DND-41 (cell line): ENCODE measurements at regions not wholly inside any gene's neighbourhood (a gene's known extent, or its start where the extent isn't known, plus 50 kb on each side); places are given as distances from the start of the nearest gene placed in this dataset.
"Not testable (repeated sequence)": the region's sequence is repeated elsewhere in the genome, so short reads cannot be mapped to it uniquely, and the experiment has no call there.

Source experiments
- ATAC-seq: fragments of 200-7000 bp; cut with Tn5 transposase; 3 replicates; pipeline ENCODE4 v1.9.1; 2021; ENCODE audit warnings: low read depth; ENCODE audit not compliant: insufficient read depth
- DNase-seq: peaks from one replicate; pipeline ENCODE4 v3.0.0-alpha.2; 2020
- H2AFZ ChIP-seq: 2 replicates; pipeline ENCODE4 v1.6.0; 2012; ENCODE audit warnings: low read depth, low read length
- H3K27ac ChIP-seq: 2 replicates; pipeline ENCODE4 v1.5.1; 2012; ENCODE audit warnings: low read length, inconsistent platforms
- H3K27me3 ChIP-seq: fragments of 200-600 bp; sonication (generic); 2 replicates; pipeline ENCODE4 v1.6.0; 2012; ENCODE audit warnings: low read length, mild to moderate bottlenecking, inconsistent platforms; ENCODE audit not compliant: insufficient read depth, poor library complexity
- H3K36me3 ChIP-seq: 2 replicates; pipeline ENCODE4 v1.5.1; 2012; ENCODE audit warnings: low read length, inconsistent platforms; ENCODE audit not compliant: insufficient read depth
- H3K4me1 ChIP-seq: 2 replicates; pipeline ENCODE4 v1.5.1; 2012; ENCODE audit warnings: mild to moderate bottlenecking, low read length; ENCODE audit not compliant: insufficient read depth
- H3K4me2 ChIP-seq: 2 replicates; pipeline ENCODE4 v1.6.0; 2012; ENCODE audit warnings: mild to moderate bottlenecking, moderate library complexity, low read length, inconsistent platforms; ENCODE audit not compliant: insufficient read depth
- H3K4me3 ChIP-seq, 2 experiments: fragments of 200-600 bp in 1 of 2; shearing (Covaris generic) in 1 of 2; 2 replicates each; pipeline ENCODE4 v1.5.1; 2012 to 2016; ENCODE audit warnings: inconsistent platforms in 2 of 2, low read length in 2 of 2, mild to moderate bottlenecking in 2 of 2, low read depth in 1 of 2, moderate library complexity in 1 of 2
- H3K79me2 ChIP-seq: 2 replicates; pipeline ENCODE4 v1.6.0; 2012; ENCODE audit warnings: low read length, inconsistent platforms; ENCODE audit not compliant: insufficient read depth
- H3K9ac ChIP-seq: 2 replicates; pipeline ENCODE4 v1.6.0; 2012; ENCODE audit warnings: low read depth, mild to moderate bottlenecking, inconsistent platforms, low read length, moderate library complexity
- H3K9me3 ChIP-seq: 2 replicates; pipeline ENCODE4 v1.5.1; 2012; ENCODE audit warnings: low read length, moderate library complexity, mild to moderate bottlenecking, inconsistent platforms; ENCODE audit not compliant: insufficient read depth, severe bottlenecking
- H4K20me1 ChIP-seq: 2 replicates; pipeline ENCODE4 v1.6.0; 2012; ENCODE audit warnings: low read length; ENCODE audit not compliant: insufficient read depth
- EZH2 ChIP-seq: IDR thresholded peaks from 3 replicates; pipeline ENCODE4 v1.6.1; 2012; ENCODE audit warnings: borderline replicate concordance, low read depth, mild to moderate bottlenecking, moderate library complexity, low read length, inconsistent platforms; ENCODE audit not compliant: severe bottlenecking
- TF ChIP-seq, protein P1 (sequence below): IDR thresholded peaks from 2 replicates; pipeline ENCODE4 v1.5.1; 2012; ENCODE audit warnings: borderline replicate concordance, low read length, moderate library complexity, mild to moderate bottlenecking; ENCODE audit not compliant: poor library complexity, severe bottlenecking; ENCODE audit errors: extremely low read depth

DNA sequence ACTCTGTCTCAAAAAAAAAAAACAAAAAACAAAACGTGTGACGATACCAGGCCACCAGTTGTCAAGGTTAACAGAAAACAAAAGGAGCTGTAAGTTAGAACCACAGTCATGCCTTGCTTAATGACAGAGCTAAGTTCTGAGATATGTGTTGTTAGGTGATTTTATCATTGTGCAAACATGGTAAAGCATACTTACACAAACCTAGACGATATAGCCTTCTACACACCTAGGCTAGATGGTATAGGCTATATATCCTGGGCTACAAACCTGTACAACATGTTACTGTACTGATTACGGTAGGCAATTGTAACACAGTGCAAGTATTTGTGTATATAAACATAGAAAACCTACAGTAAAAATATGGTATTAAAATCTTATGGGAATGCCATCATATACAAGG lies 564.2 kb downstream of the HTR7 start:
- no peaks in the 10 kb centered on the region for H3K36me3 ChIP-seq
- no peak overlapping the region for H3K4me2 ChIP-seq
- H3K4me1 ChIP-seq = no peaks in the 10 kb centered on the region
- H3K4me3 ChIP-seq = no peak overlapping the region
- no peak overlapping the region for H2AFZ ChIP-seq
- DNase-seq (no peak), ATAC-seq (no peak)
- H3K79me2 ChIP-seq = no peaks in the 10 kb centered on the region
- TF ChIP-seq, protein P1, sequence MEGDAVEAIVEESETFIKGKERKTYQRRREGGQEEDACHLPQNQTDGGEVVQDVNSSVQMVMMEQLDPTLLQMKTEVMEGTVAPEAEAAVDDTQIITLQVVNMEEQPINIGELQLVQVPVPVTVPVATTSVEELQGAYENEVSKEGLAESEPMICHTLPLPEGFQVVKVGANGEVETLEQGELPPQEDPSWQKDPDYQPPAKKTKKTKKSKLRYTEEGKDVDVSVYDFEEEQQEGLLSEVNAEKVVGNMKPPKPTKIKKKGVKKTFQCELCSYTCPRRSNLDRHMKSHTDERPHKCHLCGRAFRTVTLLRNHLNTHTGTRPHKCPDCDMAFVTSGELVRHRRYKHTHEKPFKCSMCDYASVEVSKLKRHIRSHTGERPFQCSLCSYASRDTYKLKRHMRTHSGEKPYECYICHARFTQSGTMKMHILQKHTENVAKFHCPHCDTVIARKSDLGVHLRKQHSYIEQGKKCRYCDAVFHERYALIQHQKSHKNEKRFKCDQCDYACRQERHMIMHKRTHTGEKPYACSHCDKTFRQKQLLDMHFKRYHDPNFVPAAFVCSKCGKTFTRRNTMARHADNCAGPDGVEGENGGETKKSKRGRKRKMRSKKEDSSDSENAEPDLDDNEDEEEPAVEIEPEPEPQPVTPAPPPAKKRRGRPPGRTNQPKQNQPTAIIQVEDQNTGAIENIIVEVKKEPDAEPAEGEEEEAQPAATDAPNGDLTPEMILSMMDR = no peak
- no peak for TF ChIP-seq EZH2
- H3K9me3 ChIP-seq = no peaks in the 10 kb centered on the region
- no peaks in the 10 kb centered on the region for H4K20me1 ChIP-seq
- H3K27ac ChIP-seq = no peak overlapping the region
- H3K9ac ChIP-seq = no peak overlapping the region
- peaks cover 6% of the 10 kb centered on the region for H3K27me3 ChIP-seq

DNA sequence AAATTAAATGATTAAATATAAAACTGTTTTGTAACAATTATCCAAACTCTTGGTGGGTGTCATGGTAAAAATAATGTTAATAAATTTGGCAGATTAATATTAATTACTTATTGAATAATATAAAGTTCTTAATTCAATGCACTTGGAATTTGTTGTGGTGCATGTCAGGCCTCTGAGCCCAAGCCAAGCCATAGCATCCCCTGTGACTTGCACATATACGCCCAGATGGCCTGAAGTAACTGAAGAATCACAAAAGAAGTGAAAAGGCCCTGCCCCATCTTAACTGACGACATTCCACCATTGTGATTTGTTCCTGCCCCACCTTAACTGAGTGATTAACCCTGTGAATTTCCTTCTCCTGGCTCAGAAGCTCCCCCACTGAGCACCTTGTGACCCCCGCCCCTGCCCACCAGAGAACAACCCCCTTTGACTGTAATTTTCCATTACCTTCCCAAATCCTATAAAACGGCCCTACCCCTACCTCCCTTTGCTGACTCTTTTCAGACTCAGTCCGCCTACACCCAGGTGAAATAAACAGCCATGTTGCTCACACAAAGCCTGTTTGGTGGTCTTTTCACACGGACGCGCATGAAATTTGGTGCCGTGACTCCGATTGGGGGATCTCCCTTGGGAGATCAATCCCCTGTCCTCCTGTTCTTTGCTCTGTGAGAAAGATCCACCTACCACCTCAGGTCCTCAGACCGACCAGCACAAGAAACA lies 562.9 kb downstream of the HTR7 start:
- not testable (repeated sequence) for H4K20me1 ChIP-seq, DNase-seq, H2AFZ ChIP-seq, H3K27ac ChIP-seq, ATAC-seq, H3K4me2 ChIP-seq, H3K9me3 ChIP-seq, H3K4me1 ChIP-seq, H3K4me3 ChIP-seq, H3K27me3 ChIP-seq, H3K79me2 ChIP-seq, H3K36me3 ChIP-seq, H3K9ac ChIP-seq

DNA sequence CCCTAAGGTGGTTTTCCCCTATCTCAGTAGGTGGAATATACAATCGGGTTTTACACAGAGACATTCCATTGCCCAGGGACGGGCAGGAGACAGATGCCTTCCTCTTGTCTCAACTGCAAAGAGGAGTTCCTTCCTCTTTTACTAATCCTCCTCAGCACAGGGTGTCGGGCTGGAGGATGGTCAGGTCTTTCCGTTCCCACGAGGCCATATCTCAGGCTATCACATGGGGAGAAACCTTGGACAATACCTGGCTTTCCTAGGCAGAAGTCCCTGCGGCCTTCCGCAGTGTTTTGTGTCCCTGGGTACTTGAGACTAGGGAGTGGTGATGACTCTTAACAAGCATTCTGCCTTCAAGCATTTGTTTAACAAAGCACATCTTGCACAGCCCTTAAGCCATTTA lies 555.8 kb downstream of the HTR7 start:
- not testable (repeated sequence) for DNase-seq, H2AFZ ChIP-seq, H3K79me2 ChIP-seq, H3K36me3 ChIP-seq, H3K9ac ChIP-seq, H3K4me1 ChIP-seq, H4K20me1 ChIP-seq, H3K4me3 ChIP-seq, ATAC-seq, H3K4me2 ChIP-seq, H3K9me3 ChIP-seq, H3K27ac ChIP-seq, H3K27me3 ChIP-seq

DNA sequence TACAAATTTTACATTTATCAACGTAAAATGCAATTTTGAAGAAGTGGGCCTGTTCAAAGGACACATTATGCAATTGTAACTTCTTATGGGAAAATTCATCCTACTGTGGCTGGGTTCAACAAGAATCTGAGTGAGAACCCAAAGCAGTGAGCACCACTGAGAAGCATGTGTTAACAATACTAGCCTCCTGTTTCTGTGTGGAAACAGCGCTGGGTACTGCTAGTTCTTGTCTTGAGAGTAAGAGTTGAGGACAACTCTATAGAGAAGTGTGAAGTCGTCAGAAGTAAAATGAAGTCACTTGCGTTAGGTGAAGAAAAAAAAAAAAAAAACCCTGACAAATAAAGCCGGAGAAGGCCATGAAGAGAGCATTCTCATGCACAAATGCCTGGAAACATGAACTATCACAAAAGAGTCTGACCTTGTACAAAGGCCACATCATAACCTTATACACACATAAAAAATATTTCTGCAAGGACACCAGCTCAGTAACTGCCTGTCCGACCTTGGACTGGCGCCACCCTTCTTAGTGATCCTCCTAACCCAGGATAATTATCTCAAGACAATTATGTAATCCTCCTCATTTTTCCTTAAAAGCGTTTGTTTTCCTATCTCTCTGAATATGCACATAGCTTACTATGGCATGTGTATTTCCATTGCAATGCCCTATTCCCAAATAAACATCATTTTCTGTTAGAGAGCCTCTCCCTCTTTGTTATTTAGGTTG lies 554.9 kb downstream of the HTR7 start:
- H3K9me3 ChIP-seq = no peaks in the 10 kb centered on the region
- H2AFZ ChIP-seq = no peak overlapping the region
- H3K4me2 ChIP-seq = no peak overlapping the region
- no peaks in the 10 kb centered on the region for H3K4me1 ChIP-seq
- no peaks in the 10 kb centered on the region for H4K20me1 ChIP-seq
- no peak overlapping the region for H3K4me3 ChIP-seq
- DNase-seq (no peak), ATAC-seq (no peak)
- no peak for TF ChIP-seq EZH2
- TF ChIP-seq, protein P1 = no peak
- no peaks in the 10 kb centered on the region for H3K36me3 ChIP-seq
- peaks cover 5% of the 10 kb centered on the region for H3K27me3 ChIP-seq
- H3K27ac ChIP-seq = no peak overlapping the region
- H3K9ac ChIP-seq = no peak overlapping the region
- no peaks in the 10 kb centered on the region for H3K79me2 ChIP-seq
